Caco-2 (cell line): ENCODE measurements at regions not wholly inside any gene's neighbourhood (a gene's known extent, or its start where the extent isn't known, plus 50 kb on each side); places are given as distances from the start of the nearest gene placed in this dataset.
A peak's percentile ranks its signal among the peaks of the same experiment; 100 is the strongest.

Source experiments
- BruUV-seq: library from RNA; stranded (reverse); fragments of 400-500 nt; replicated peaks from 2 replicates; lab custom pipeline; 2021; lab: Mats Ljungman, UMichigan
- CTCF ChIA-PET: fragments of 300-600 bp; sonication (Branson Sonifier 250); formaldehyde crosslinking; loops from one replicate; lab custom pipeline; 2022; ENCODE audit warnings: antibody characterized with exemption; lab: Charles Lee
- POLR2A ChIA-PET: fragments of 300-600 bp; sonication (Branson Sonifier 250); formaldehyde crosslinking; loops from one replicate; lab custom pipeline; 2022; ENCODE audit warnings: antibody characterized with exemption; lab: Charles Lee
- DNase-seq, 2 experiments: peaks; one replicate each; pipeline versions ENCODE4 v3.0.0 to v3.0.0-alpha.2; 2020 to 2022
- H3K27me3 ChIP-seq: replicated peaks from 2 replicates; pipeline ENCODE4 v1.6.0; 2011; ENCODE audit warnings: low read length; ENCODE audit not compliant: control insufficient read depth, insufficient read depth
- H3K36me3 ChIP-seq: 2 replicates; pipeline ENCODE4 v1.5.1; 2011; ENCODE audit warnings: low read length; ENCODE audit not compliant: control insufficient read depth, insufficient read depth
- H3K4me1 ChIP-seq: fragments of 250-450 bp; sonication (Bioruptor Pico); 2 replicates; pipeline ENCODE4 v1.5.1; 2020; ENCODE audit warnings: mild to moderate bottlenecking
- H3K4me3 ChIP-seq: 2 replicates; pipeline ENCODE4 v1.5.1; 2011; ENCODE audit warnings: low read depth, mild to moderate bottlenecking, control low read depth, low read length
- H3K9me3 ChIP-seq: fragments of 250-450 bp; sonication (Bioruptor Pico); 2 replicates; pipeline ENCODE4 v1.5.1; 2020; ENCODE audit warnings: mild to moderate bottlenecking, moderate library complexity
- H3K27ac Mint-ChIP-seq: one replicate; pipeline ENCODE4 v1.8.0; 2022; ENCODE audit warnings: mixed read lengths; ENCODE audit not compliant: unreplicated experiment
- H3K27me3 Mint-ChIP-seq: one replicate; pipeline ENCODE4 v1.8.0; 2022; ENCODE audit warnings: mixed read lengths; ENCODE audit not compliant: insufficient read depth, unreplicated experiment
- H3K36me3 Mint-ChIP-seq: one replicate; pipeline ENCODE4 v1.8.0; 2022; ENCODE audit warnings: mild to moderate bottlenecking, mixed read lengths; ENCODE audit not compliant: insufficient read depth, unreplicated experiment
- H3K4me1 Mint-ChIP-seq: one replicate; pipeline ENCODE4 v1.8.0; 2022; ENCODE audit warnings: low read depth, mixed read lengths; ENCODE audit not compliant: unreplicated experiment
- H3K4me3 Mint-ChIP-seq: one replicate; pipeline ENCODE4 v1.8.0; 2022; ENCODE audit warnings: mild to moderate bottlenecking, moderate library complexity, mixed read lengths; ENCODE audit not compliant: unreplicated experiment
- H3K9me3 Mint-ChIP-seq: one replicate; pipeline ENCODE4 v1.8.0; 2022; ENCODE audit warnings: mixed read lengths; ENCODE audit not compliant: unreplicated experiment
- CTCF ChIP-seq, 2 experiments: fragments of 200-600 bp in 1 of 2; IDR thresholded peaks; 1 replicate in 1 of 2; 2 replicates in 1 of 2; pipeline versions ENCODE4 v1.5.1 to v1.8.0; 2011 to 2022; ENCODE audit warnings: antibody characterized with exemption in 1 of 2, control low read depth in 1 of 2, inconsistent platforms in 1 of 2, low read depth in 1 of 2, low read length in 1 of 2, mild to moderate bottlenecking in 1 of 2, moderate library complexity in 1 of 2; ENCODE audit not compliant: insufficient read depth in 1 of 2, severe bottlenecking in 1 of 2, unreplicated experiment in 1 of 2
- intact Hi-C: fragments of 100-400 bp; cut with micrococcal nuclease; formaldehyde crosslinking; loops from one replicate; pipeline ENCODE4 v1.10.0; 2022; ENCODE audit not compliant: unreplicated experiment

GRCh38 chr11:134640971-134641968 lies 229.2 kb upstream of the B3GAT1 start:
- H3K4me1 ChIP-seq: no peaks in the 10 kb centered on the region
- H3K36me3 ChIP-seq: no peaks in the 10 kb centered on the region
- Mint-ChIP-seq H3K9me3 (no peaks in the 10 kb centered on the region), H3K27me3 (no peaks in the 10 kb centered on the region), H3K4me1 (no peaks in the 10 kb centered on the region), H3K36me3 (no peaks in the 10 kb centered on the region), H3K4me3 (no peak overlapping the region), H3K27ac (no peak overlapping the region)
- ChIA-PET POLR2A (no interaction called here), CTCF (no interaction called here)
- no TSS peak for BruUV-seq
- no peak for TF ChIP-seq CTCF (IDR thresholded peaks at IDR 0.05; ENCODE audit: insufficient read depth in 1 of 2, low read depth in 1 of 2, low read length in 1 of 2, severe bottlenecking in 1 of 2, unreplicated experiment in 1 of 2)
- no peak for DNase-seq
- intact Hi-C loops: no loop called here
- no peaks in the 10 kb centered on the region for H3K27me3 ChIP-seq
- H3K4me3 ChIP-seq: no peak overlapping the region
- H3K9me3 ChIP-seq: no peaks in the 10 kb centered on the region

DNA sequence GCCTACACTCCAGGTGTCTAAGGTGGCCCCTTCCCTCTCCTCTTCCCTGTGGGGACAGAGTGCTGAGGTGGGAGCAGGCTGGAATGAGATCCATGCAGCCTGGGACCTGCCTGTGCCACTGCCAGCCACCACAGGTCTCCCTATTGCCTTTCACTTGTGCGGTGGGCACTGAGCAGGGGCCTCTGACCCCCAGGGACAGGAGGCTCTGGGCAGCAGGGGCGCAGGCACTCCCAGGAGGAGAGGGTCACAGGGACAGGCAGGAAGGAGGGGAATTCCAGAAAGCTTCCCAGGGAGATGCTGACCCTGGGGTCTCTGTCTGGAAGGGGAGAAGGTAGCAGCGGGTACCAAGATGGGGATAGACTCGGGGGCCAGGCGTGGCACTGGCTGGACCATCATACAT lies 228.5 kb upstream of the B3GAT1 start:
- no peaks in the 10 kb centered on the region for H3K27me3 ChIP-seq
- CTCF ChIA-PET: no interaction called here

More for the DNA sequence above, 228.5 kb upstream of the B3GAT1 start:
- Histone ChIP-seq H3K4me3 (no peak overlapping the region), H3K9me3 (no peaks in the 10 kb centered on the region), H3K36me3 (no peaks in the 10 kb centered on the region), H3K4me1 (no peaks in the 10 kb centered on the region)
- TF ChIP-seq CTCF (IDR thresholded peaks at IDR 0.05; ENCODE audit: insufficient read depth in 1 of 2, low read depth in 1 of 2, low read length in 1 of 2, severe bottlenecking in 1 of 2, unreplicated experiment in 1 of 2): no peak
- Mint-ChIP-seq H3K9me3 (no peaks in the 10 kb centered on the region), H3K4me3 (no peak overlapping the region), H3K36me3 (no peaks in the 10 kb centered on the region), H3K27me3 (no peaks in the 10 kb centered on the region), H3K27ac (no peak overlapping the region), H3K4me1 (no peaks in the 10 kb centered on the region)
- intact Hi-C loops: no loop called here
- no TSS peak for BruUV-seq
- POLR2A ChIA-PET: no interaction called here
- peak in 1 of 2 experiments; percentile 32 for DNase-seq
